ENCODE measurements at regions not wholly inside any gene's neighbourhood (a gene's known extent, or its start where the extent isn't known, plus 50 kb on each side); places are given as distances from the start of the nearest gene placed in this dataset.
A peak's percentile ranks its signal among the peaks of the same experiment; 100 is the strongest.

GRCh38 chr20:39280875-39281274 is 318.7 kb downstream of the DHX35 start:
- DNase-seq: no peak

DNA sequence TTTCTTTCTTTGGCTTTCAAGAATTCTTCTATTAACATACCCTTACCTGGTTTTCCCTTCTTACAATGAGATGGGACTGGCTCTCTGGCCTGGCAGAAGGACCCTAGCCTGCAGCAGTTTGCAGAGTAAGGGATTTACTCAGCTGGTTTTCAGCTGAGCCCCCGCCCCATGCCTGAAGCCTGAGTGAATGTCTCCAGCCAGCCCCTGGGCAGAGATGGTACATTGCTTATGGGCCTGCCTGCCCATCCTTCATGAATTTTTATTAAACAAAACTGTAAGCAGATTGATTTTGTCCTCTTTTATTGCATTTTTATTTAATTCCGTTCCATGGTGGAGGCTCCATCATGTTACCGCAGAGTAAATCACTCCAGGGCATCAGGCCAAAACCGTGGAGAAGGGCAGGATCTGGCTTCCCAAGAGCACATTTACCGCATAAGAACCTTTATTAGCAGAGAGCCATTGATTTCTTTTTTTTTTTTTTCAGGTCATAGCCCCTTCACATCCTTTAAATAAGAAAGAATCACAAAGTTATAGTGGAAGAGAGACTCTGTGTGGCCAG is 316.2 kb downstream of the DHX35 start:
- DNase-seq: no peak

DNA sequence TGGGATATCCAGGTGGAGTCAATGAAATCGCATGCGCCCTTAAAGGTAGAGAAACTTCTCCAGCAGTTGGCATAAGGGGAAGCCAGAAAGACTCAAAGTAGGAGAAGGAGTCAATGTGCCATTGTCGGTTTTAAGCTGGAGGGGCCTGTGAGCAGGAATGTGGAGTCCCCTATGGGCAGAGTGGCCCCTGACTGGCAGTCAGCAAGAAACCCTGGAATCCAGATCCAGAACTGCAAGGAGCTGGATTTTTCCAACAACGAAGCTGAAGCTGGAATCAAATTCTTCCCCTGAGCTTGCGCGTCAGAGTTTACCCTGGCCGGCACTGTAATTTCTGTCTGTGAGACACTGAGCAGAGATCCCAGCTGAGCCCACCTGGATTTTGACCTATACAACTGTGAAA is 315.0 kb downstream of the DHX35 start:
- DNase-seq: no peak

DNA sequence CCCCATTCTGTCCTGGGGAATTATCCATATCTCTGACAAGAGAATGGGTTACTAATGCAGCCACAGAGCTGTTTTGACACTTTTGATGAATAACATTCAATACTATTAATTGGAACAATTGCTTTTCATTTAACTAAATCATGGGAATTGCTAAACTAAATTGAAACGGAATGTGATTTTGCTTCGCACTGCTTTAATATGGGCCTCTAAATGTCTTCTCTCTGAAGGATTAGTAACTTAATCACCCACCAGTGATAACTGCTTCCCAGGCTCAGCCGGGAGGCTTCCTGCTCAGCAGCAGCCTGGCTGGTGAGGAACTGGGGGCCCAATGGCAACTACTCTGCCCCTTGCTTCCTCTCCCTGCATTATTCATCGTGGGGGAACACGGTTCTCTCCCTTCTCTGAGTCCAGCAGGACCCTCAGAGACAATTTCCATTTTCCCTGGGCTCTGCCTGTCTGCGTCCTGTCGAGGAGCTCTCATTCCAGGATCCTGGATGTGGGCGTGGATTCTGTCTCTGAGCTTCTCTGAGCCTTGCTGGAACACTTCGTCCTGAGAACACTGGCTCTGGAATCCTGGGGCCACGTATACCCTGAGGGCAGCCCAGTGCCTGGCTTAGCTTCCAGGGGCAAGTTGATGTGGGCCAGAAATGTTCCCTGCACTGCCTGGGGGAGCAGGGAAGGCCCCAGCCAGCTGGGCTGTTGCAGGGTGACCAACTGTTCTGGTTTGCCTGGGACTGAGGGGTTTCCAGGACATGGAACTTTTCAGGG is 308.9 kb downstream of the DHX35 start:
- DNase-seq: no peak

DNA sequence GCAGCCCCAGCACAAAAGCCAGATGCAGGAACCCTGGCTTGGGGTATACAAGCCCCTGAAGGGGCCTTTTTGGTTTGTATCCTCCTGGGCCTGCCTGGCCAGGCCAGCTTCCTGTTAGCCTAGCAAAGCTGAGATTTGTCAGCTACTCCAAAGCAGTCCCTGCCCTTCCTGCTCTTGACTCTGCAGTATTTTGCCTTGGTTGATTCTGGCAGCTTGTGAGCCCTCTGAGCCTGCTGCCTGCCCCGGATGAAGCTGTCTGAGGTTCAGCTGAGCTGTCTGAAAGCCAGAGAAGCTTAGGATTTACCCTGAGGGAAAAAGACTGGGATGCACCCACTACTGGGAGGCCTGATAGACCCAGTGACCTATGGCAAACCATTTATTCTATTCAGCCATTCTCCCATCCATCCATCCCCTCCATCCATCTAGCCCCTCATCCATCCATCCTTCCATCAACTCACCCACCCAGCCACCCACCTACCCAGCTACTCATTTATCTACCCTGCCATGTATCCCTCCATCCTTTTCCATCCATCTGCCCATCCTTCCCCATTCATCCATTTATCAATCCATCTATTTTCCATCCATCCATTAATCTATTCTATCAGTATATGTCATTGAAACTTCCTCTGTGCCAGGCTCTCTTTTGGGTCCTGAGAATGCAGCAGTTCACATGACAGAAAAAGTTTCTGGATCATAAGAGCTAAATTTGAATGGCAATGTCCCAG is 307.5 kb downstream of the DHX35 start:
- no peak for DNase-seq

- DNase-seq: peak; percentile 78
Observed at GRCh38 chr20:39268981-39269461, 306.9 kb downstream of the DHX35 start.

GRCh38 chr20:39268491-39268951 is 306.4 kb downstream of the DHX35 start:
- DNase-seq: peak; percentile 63

GRCh38 chr20:39266989-39267388 is 304.8 kb downstream of the DHX35 start:
- DNase-seq: no peak

- DNase-seq: peak; percentile 71
Observed at GRCh38 chr20:39264506-39265172, 302.5 kb downstream of the DHX35 start.

DNA sequence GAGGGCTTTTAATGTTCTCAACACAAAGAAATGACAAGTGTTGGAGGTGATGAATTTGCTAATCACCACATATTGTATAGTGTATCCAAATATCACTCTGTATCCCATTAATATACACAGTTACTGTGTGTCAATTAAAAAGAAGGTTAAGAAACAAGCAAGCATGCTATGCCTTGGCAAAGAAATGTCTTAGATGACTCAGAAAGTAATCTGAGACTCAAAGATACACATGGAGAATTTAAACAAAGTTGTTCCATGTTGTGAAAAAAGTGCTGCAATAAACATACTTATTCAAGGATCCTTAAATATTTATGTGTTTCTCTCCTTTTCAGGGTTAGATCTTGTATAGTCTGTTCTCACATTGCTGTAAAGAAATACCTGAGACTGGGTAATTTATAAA is 300.9 kb downstream of the DHX35 start:
- DNase-seq: no peak

DNA sequence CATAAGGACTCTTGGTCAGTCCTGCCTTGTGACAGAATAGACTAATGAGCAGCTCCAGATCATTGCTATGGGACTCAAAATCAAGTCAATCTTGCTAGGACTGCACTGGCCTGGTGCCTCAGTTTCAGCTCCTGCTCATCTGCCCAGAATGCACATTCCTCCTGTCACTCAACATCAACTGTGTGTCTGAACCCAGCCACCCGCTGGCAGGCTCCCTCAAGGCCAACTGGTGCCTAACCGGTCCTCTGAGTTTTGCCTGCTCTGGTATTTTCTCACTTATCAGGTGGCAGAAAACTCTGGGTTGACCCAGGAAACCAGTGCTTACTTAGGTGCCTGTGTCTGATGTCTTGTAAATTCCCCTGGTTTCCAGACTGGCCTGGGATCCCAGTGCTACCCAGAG is 297.7 kb downstream of the DHX35 start:
- DNase-seq: no peak

- no peak for DNase-seq
Observed at GRCh38 chr20:39259010-39259803, 297.1 kb downstream of the DHX35 start.

GRCh38 chr20:39258253-39258652 is 296.1 kb downstream of the DHX35 start:
- DNase-seq: no peak

DNA sequence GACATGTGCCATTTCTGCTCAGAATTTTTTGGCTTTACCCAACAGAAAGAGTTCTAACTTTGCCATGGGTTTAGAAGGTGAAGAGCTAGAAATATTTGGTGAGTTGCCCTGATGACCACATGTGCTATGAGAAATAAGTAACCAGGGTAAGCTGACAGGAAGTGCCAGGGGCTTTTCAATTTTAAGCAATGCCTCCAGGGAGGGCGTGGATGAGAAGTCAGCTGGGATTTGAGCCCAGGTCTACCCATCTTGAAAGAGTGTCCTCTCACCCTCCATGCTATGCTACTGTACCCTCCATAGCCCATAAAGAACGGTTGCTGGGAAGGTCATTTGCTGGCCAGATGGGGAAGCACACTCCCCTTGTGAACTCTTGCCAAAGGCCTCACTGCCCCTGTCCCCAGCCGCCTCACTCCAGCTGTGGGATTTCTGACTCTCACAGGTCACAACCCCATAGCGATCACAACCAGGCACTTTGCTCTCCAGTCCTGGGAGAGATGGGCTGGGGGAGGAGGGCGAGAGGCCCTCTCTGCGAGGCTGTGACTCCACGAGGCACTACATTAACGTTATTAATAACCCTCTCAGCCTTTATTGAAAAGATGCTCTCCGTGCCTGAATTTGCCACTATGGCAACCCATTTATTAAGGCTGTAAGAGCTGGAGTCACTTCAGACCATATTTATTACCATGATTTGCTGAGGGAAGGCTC is 291.1 kb downstream of the DHX35 start:
- no peak for DNase-seq

DNA sequence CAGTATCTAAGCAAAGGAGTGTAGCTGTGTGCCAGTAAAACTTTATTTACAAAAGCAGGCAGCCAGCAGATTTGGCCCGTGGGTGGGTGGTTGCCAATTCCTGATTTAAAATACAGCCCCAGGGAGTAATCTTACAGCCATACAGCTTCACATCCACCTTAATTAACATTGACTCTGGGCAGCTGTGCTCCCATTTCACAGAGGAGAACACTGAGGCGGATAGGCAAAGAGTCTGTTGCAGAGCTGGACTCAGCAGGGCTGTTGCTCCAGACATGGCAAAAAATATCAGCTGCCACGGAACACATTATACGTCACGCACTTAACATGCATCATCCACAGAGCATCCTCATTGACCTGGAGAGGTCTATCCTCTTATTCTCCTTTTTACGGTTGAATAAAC is 289.9 kb downstream of the DHX35 start:
- DNase-seq: no peak

- no peak for DNase-seq
Observed at GRCh38 chr20:39249798-39250197, 287.7 kb downstream of the DHX35 start.

GRCh38 chr20:39248862-39249485 is 286.8 kb downstream of the DHX35 start:
- DNase-seq: no peak

DNA sequence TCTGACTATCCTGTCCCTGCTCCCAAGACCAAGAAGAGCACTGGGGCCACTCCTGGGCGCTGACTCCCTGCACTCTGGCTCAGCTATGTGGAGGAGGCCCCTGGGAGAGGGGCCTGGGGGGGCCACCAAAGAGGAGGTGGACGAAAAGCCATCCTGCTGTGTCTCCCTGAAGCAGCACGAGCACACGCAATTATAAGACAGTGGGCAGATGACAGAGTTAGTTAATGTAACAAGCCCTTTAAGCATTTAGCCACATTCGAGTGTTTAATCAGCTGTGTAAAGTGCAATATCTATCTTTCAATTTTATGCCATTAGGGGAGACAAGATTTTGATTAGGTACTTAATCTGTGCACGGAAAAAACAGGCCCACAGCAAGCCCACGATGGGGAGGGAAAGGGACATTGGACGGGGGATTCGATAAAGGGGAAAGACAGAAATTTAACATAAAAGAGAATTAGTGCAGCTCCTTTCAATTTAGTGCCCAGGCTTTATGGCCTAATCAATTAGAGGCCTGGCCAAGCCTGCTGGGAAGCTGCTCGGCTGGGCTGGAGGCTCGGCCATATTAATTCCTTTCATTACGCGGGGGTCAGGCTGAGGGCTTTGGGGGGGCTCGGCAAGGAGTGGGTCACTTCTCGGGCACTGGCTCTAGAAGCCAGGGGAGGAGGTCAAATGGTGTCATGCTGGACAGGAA is 286.2 kb downstream of the DHX35 start:
- no peak for DNase-seq

DNA sequence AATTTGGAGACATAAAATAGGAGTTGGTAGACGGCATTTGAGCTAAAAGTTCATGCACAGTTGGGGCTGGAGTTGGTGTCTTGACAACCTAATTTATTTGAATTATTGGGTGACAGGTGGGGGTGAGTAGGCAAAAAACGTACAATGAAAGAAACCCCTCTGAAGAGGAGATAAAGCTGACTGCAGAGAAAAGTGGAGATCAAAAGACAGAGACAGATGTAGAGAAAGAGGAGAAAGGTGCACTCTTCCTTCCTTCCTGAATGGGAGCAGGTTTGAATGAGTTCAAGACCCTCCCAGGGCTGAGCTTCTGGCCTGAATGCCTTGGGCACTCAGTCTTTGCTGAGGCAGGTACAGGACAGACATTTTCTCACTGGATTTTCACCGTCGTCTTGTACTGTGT is 284.3 kb downstream of the DHX35 start:
- no peak for DNase-seq

DNA sequence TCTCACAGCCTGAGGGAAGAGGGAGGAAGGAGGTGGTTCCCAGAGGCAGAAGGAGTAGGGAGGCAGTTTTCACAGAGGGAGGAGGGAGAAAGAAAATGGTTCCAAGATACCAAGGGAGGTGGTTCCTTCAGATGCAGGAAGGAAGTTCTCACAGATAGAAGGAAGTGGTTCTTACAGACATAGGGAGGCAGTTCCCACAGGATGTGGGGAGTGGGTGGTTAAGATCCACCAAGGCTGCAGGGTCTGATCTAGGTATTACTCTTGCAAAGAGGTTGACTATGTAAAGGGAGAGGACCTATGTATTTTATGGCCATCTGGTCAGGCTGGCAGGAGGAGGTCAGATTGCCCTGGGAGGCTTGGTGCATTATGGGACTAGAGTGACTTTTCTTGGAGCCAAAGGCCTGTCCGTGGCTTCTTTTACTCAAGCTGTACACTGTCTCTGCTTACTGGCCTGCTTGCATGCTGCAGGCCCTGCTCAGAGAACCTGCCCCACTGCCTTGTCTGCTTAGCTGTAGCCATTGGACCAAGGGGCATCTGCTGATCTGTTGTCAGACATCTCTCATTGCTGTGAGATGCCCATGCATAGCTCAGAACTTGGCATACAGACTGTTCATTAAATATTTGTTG is 283.7 kb downstream of the DHX35 start:
- no peak for DNase-seq

Data from right forelimb (tissue), 1 donor.